H9 (cell line): ENCODE measurements at regions not wholly inside any gene's neighbourhood (a gene's known extent, or its start where the extent isn't known, plus 50 kb on each side); places are given as distances from the start of the nearest gene placed in this dataset.

Experiments used
- DNase-seq: peaks from one replicate; pipeline ENCODE4 v3.0.0-alpha.2; 2017
- H2AFZ ChIP-seq: one replicate; pipeline ENCODE4 v1.6.1; 2013; ENCODE audit warnings: mild to moderate bottlenecking, low read length, control low read depth, moderate library complexity
- H2AK5ac ChIP-seq: 2 replicates; pipeline ENCODE4 v1.6.1; 2013; ENCODE audit warnings: low read length, control low read depth, mixed read lengths; ENCODE audit not compliant: insufficient read length
- H2BK120ac ChIP-seq: one replicate; pipeline ENCODE4 v1.6.1; 2013; ENCODE audit warnings: low read depth, mild to moderate bottlenecking, low read length, control low read depth, inconsistent platforms; ENCODE audit not compliant: poor library complexity, severe bottlenecking
- H2BK12ac ChIP-seq: 2 replicates; pipeline ENCODE4 v1.6.1; 2013; ENCODE audit warnings: low read length, control low read depth, mixed read lengths, low read depth; ENCODE audit not compliant: insufficient read length
- H2BK15ac ChIP-seq: 2 replicates; pipeline ENCODE4 v1.6.1; 2013; ENCODE audit warnings: low read depth, low read length, control low read depth
- H2BK20ac ChIP-seq: one replicate; pipeline ENCODE4 v1.6.1; 2013; ENCODE audit warnings: low read depth, mild to moderate bottlenecking, low read length, control low read depth, inconsistent platforms; ENCODE audit not compliant: poor library complexity, severe bottlenecking
- H2BK5ac ChIP-seq: 2 replicates; pipeline ENCODE4 v1.6.1; 2013; ENCODE audit warnings: low read length, control low read depth, mixed read lengths; ENCODE audit not compliant: insufficient read length
- H3K14ac ChIP-seq: 2 replicates; pipeline ENCODE4 v1.6.1; 2013; ENCODE audit warnings: low read length, control low read depth; ENCODE audit not compliant: insufficient read depth
- H3K18ac ChIP-seq: 2 replicates; pipeline ENCODE4 v1.6.1; 2013; ENCODE audit warnings: low read depth, mild to moderate bottlenecking, mixed read lengths, low read length, control low read depth; ENCODE audit not compliant: insufficient read length
- H3K23ac ChIP-seq: 2 replicates; pipeline ENCODE4 v1.6.1; 2013; ENCODE audit warnings: low read length, control low read depth, mixed read lengths, low read depth; ENCODE audit not compliant: insufficient read length
- H3K23me2 ChIP-seq: 2 replicates; pipeline ENCODE4 v1.6.1; 2013; ENCODE audit warnings: low read depth, mild to moderate bottlenecking, mixed read lengths, low read length, control low read depth; ENCODE audit not compliant: insufficient read length, poor library complexity, severe bottlenecking
- H3K27ac ChIP-seq: 2 replicates; pipeline ENCODE4 v1.5.1; 2013; ENCODE audit warnings: low read length, control low read depth, mixed read lengths, low read depth; ENCODE audit not compliant: insufficient read length
- H3K27me3 ChIP-seq: 2 replicates; pipeline ENCODE4 v1.6.1; 2013; ENCODE audit warnings: low read length, control low read depth, inconsistent platforms; ENCODE audit not compliant: insufficient read depth
- H3K4ac ChIP-seq: 2 replicates; pipeline ENCODE4 v1.6.1; 2013; ENCODE audit warnings: low read depth, mild to moderate bottlenecking, control low read depth, inconsistent platforms, low read length, moderate library complexity
- H3K4me1 ChIP-seq: 2 replicates; pipeline ENCODE4 v1.6.1; 2013; ENCODE audit warnings: low read length, control low read depth, inconsistent platforms; ENCODE audit not compliant: insufficient read depth
- H3K4me2 ChIP-seq: 2 replicates; pipeline ENCODE4 v1.6.1; 2013; ENCODE audit warnings: low read length, control low read depth, mixed read lengths; ENCODE audit not compliant: insufficient read length, insufficient read depth
- H3K56ac ChIP-seq: 2 replicates; pipeline ENCODE4 v1.6.1; 2013; ENCODE audit warnings: low read depth, mild to moderate bottlenecking, mixed read lengths, low read length, control low read depth; ENCODE audit not compliant: insufficient read length
- H3K79me1 ChIP-seq: 2 replicates; pipeline ENCODE4 v1.6.1; 2013; ENCODE audit warnings: low read depth, mild to moderate bottlenecking, moderate library complexity, low read length, control low read depth, inconsistent platforms; ENCODE audit not compliant: insufficient read depth, poor library complexity, severe bottlenecking
- H3K79me2 ChIP-seq: 2 replicates; pipeline ENCODE4 v1.6.1; 2013; ENCODE audit warnings: low read length, control low read depth, inconsistent platforms; ENCODE audit not compliant: insufficient read depth
- H3K9ac ChIP-seq: 2 replicates; pipeline ENCODE4 v1.6.1; 2013; ENCODE audit warnings: low read length, control low read depth, mixed read lengths; ENCODE audit not compliant: insufficient read length; ENCODE audit errors: extremely low read depth
- H3K9me3 ChIP-seq: one replicate; pipeline ENCODE4 v1.6.1; 2013; ENCODE audit warnings: low read depth, low read length, inconsistent platforms; ENCODE audit not compliant: control insufficient read depth
- H3T11ph ChIP-seq: one replicate; pipeline ENCODE4 v1.6.1; 2013; ENCODE audit warnings: mild to moderate bottlenecking, low read length, control low read depth, inconsistent platforms
- H4K20me1 ChIP-seq: one replicate; pipeline ENCODE4 v1.6.1; 2013; ENCODE audit not compliant: control insufficient read depth, insufficient read length, insufficient read depth
- H4K5ac ChIP-seq: 2 replicates; pipeline ENCODE4 v1.6.1; 2013; ENCODE audit warnings: low read depth, mild to moderate bottlenecking, mixed read lengths, low read length, control low read depth; ENCODE audit not compliant: insufficient read length
- H4K8ac ChIP-seq: replicated peaks from 2 replicates; pipeline ENCODE4 v1.6.1; 2013; ENCODE audit warnings: low read length, control low read depth, mixed read lengths, low read depth; ENCODE audit not compliant: insufficient read length
- H4K91ac ChIP-seq: 2 replicates; pipeline ENCODE4 v1.6.1; 2013; ENCODE audit warnings: low read depth, mild to moderate bottlenecking, moderate library complexity, mixed read lengths, low read length, control low read depth; ENCODE audit not compliant: insufficient read length
- H3K27ac Mint-ChIP-seq, 3 experiments: 2 replicates in 2 of 3; 3 replicates in 1 of 3; pipeline ENCODE4 v1.8.0; 2020 to 2021; ENCODE audit warnings: mixed read lengths in 3 of 3, mild to moderate bottlenecking in 1 of 3, moderate library complexity in 1 of 3
- H3K27me3 Mint-ChIP-seq: 2 replicates; pipeline ENCODE4 v1.8.0; 2021; ENCODE audit warnings: low read depth, mild to moderate bottlenecking, moderate library complexity, mixed read lengths
- H3K36me3 Mint-ChIP-seq, 3 experiments: 2 replicates in 2 of 3; 3 replicates in 1 of 3; pipeline ENCODE4 v1.8.0; 2020 to 2021; ENCODE audit warnings: low read depth in 3 of 3, mixed read lengths in 3 of 3; ENCODE audit not compliant: insufficient read depth in 1 of 3
- H3K4me1 Mint-ChIP-seq, 2 experiments: 2 replicates each; pipeline ENCODE4 v1.8.0; 2020; ENCODE audit warnings: mixed read lengths in 2 of 2
- H3K4me3 Mint-ChIP-seq, 2 experiments: 2 replicates in 1 of 2; 3 replicates in 1 of 2; pipeline ENCODE4 v1.8.0; 2020 to 2021; ENCODE audit warnings: mild to moderate bottlenecking in 2 of 2, mixed read lengths in 2 of 2, moderate library complexity in 1 of 2
- H3K9me3 Mint-ChIP-seq, 2 experiments: 2 replicates in 1 of 2; 3 replicates in 1 of 2; pipeline ENCODE4 v1.8.0; 2020; ENCODE audit warnings: mild to moderate bottlenecking in 2 of 2, mixed read lengths in 2 of 2, moderate library complexity in 1 of 2
- WGBS: extraction: QIAGEN DNeasy Blood & Tissue Kit; methylation state at CpG from one replicate; pipeline ENCODE4 v1.1.7; 2013; ENCODE audit warnings: missing lambda C conversion rate, low lambda C conversion rate, mixed read lengths; ENCODE audit not compliant: insufficient read length; ENCODE audit errors: extremely low coverage; 5-methylcytosine and 5-hydroxymethylcytosine counted together
- TF ChIP-seq, protein P1 (sequence below): fragments of 200-600 bp; sonication (generic); conservative IDR thresholded peaks from 3 replicates; pipeline ENCODE4 v1.8.0; 2021; ENCODE audit warnings: antibody characterized with exemption, mild to moderate bottlenecking

DNA sequence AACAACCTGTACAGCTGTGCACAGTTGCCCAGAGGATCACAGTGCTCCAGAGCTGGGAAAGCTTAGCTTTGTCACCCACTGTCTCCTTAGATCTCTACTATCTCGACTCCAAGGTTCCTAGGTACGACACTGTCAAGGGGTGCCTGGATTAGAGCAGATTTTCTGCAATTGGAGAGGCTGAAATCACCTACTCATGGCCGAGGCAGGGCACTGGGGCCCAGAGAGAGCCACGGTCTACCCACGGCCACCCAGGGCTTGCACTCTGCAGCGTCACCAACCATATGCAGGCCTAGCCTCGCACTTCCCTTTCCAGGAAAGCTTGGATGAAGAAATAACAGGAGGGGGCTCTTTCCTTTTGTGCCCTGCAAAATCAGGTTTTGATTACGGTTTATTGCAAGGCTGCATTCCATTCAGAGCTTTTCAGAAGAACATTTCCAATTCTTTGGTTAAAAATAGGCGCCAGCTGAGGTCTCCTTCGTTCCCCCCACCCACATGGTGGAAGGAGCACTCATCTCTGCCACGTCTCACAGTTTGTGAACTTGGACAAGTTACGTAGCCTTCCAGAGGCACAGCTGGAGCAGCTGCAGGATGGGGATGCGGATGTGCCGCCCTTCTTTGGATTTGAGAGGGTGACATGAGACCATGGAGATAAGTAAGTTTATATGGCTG is 80.0 kb downstream of the IRX5 start:
- no peak overlapping the region for H2BK12ac ChIP-seq
- H3K56ac ChIP-seq: no peak overlapping the region
- no peaks in the 10 kb centered on the region for H4K20me1 ChIP-seq
- Mint-ChIP-seq H3K4me1 (no peaks in the 10 kb centered on the region), H3K9me3 (no peaks in the 10 kb centered on the region; a peak in 1 of 5 replicates), H3K4me3 (no peak overlapping the region), H3K27me3 (peaks cover 5% of the 10 kb centered on the region; the same call in 1 of the 2 replicates), H3K27ac (no peak overlapping the region), H3K36me3 (no peaks in the 10 kb centered on the region; a peak in 1 of 7 replicates)
- no peak overlapping the region for H2BK20ac ChIP-seq
- H3K4me2 ChIP-seq: no peak overlapping the region
- no peak for DNase-seq
- H3K27me3 ChIP-seq: no peaks in the 10 kb centered on the region
- no peaks in the 10 kb centered on the region for H3K9me3 ChIP-seq
- no peaks in the 10 kb centered on the region for H3K23me2 ChIP-seq
- no peak overlapping the region for H4K91ac ChIP-seq
- no peak overlapping the region for H3K4ac ChIP-seq
- H4K5ac ChIP-seq: no peak overlapping the region
- H4K8ac ChIP-seq: no peak overlapping the region
- no CpG with 5 or more reads among the region's 14 CpGs for WGBS
- TF ChIP-seq, protein P1, sequence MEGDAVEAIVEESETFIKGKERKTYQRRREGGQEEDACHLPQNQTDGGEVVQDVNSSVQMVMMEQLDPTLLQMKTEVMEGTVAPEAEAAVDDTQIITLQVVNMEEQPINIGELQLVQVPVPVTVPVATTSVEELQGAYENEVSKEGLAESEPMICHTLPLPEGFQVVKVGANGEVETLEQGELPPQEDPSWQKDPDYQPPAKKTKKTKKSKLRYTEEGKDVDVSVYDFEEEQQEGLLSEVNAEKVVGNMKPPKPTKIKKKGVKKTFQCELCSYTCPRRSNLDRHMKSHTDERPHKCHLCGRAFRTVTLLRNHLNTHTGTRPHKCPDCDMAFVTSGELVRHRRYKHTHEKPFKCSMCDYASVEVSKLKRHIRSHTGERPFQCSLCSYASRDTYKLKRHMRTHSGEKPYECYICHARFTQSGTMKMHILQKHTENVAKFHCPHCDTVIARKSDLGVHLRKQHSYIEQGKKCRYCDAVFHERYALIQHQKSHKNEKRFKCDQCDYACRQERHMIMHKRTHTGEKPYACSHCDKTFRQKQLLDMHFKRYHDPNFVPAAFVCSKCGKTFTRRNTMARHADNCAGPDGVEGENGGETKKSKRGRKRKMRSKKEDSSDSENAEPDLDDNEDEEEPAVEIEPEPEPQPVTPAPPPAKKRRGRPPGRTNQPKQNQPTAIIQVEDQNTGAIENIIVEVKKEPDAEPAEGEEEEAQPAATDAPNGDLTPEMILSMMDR: no peak
- no peak overlapping the region for H3K9ac ChIP-seq
- H3K79me2 ChIP-seq: no peaks in the 10 kb centered on the region
- no peak overlapping the region for H3K18ac ChIP-seq
- no peak overlapping the region for H2AFZ ChIP-seq
- H3K23ac ChIP-seq: no peak overlapping the region
- H2BK120ac ChIP-seq: no peak overlapping the region
- no peaks in the 10 kb centered on the region for H3K79me1 ChIP-seq
- H2AK5ac ChIP-seq: no peak overlapping the region
- H3T11ph ChIP-seq: no peak overlapping the region
- no peak overlapping the region for H2BK15ac ChIP-seq
- no peak overlapping the region for H3K14ac ChIP-seq
- H3K4me1 ChIP-seq: no peaks in the 10 kb centered on the region
- H3K27ac ChIP-seq: no peak overlapping the region
- no peak overlapping the region for H2BK5ac ChIP-seq
